Left lung (tissue), 4 donors: ENCODE measurements at regions not wholly inside any gene's neighbourhood (a gene's known extent, or its start where the extent isn't known, plus 50 kb on each side); places are given as distances from the start of the nearest gene placed in this dataset.

Experiments
- ATAC-seq: fragments of 200-7000 bp; cut with Tn5 transposase; one replicate; pipeline ENCODE4 v1.9.1; 2020; ENCODE audit warnings: moderate library complexity
- DNase-seq, 4 donors: peaks; one replicate each; pipeline ENCODE4 v3.0.0-alpha.2; 2013 to 2020
- H3K27ac ChIP-seq, 2 donors: fragments of 200-600 bp; sonication (generic) in 1 of 2; one replicate each; pipeline versions ENCODE4 v1.5.0 to v1.8.0; 2020 to 2021
- H3K27me3 ChIP-seq, 2 donors: fragments of 200-600 bp; sonication (generic) in 1 of 2; one replicate each; pipeline versions ENCODE4 v1.5.0 to v1.8.0; 2020 to 2021
- H3K36me3 ChIP-seq, 2 donors: fragments of 200-600 bp; sonication (generic) in 1 of 2; one replicate each; pipeline versions ENCODE4 v1.5.0 to v1.8.0; 2020 to 2021
- H3K4me1 ChIP-seq, 2 donors: fragments of 200-600 bp; one replicate each; pipeline ENCODE4 v1.8.0; 2021
- H3K4me3 ChIP-seq, 2 donors: fragments of 200-600 bp; sonication (generic) in 1 of 2; one replicate each; pipeline versions ENCODE4 v1.5.0 to v1.8.0; 2020 to 2021; ENCODE audit warnings: mild to moderate bottlenecking in 1 of 2
- H3K9me3 ChIP-seq, 2 donors: fragments of 200-600 bp; sonication (generic) in 1 of 2; one replicate each; pipeline versions ENCODE4 v1.5.0 to v1.8.0; 2020 to 2021
- CTCF ChIP-seq, 2 donors: fragments of 200-600 bp; sonication (generic) in 1 of 2; IDR thresholded peaks; one replicate each; pipeline versions ENCODE4 v1.5.0 to v1.8.0; 2021; ENCODE audit warnings: antibody characterized with exemption in 2 of 2
- intact Hi-C, 2 donors: fragments of 100-400 bp; cut with DNase I; formaldehyde crosslinking; loops; one replicate each; pipeline versions ENCODE4 v1.11.2 to v1.14.2; 2022
- donor health status: DM: no; HTN: yes; CAD: no.
- donor health status: DM: no; HTN: no; CAD: no.

- Histone ChIP-seq H3K27me3 (no peaks in the 10 kb centered on the region), H3K4me1 (no peaks in the 10 kb centered on the region), H3K9me3 (no peaks in the 10 kb centered on the region), H3K4me3 (no peak overlapping the region), H3K27ac (no peak overlapping the region), H3K36me3 (no peaks in the 10 kb centered on the region)
- no peak for DNase-seq
- intact Hi-C loops, result no loop called here
- TF ChIP-seq CTCF (IDR thresholded peaks at IDR 0.05), result no peak
- ATAC-seq, result no peak
Measured at GRCh38 chr15:47409600-47409999, 307.7 kb upstream of the SEMA6D start.

- no peak for ATAC-seq
- H3K27ac ChIP-seq, result no peak overlapping the region
- no peak overlapping the region for H3K4me3 ChIP-seq
- TF ChIP-seq CTCF (IDR thresholded peaks at IDR 0.05), result no peak
- H3K9me3 ChIP-seq, result no peaks in the 10 kb centered on the region
- no peaks in the 10 kb centered on the region for H3K27me3 ChIP-seq
- no peaks in the 10 kb centered on the region for H3K4me1 ChIP-seq
- H3K36me3 ChIP-seq, result no peaks in the 10 kb centered on the region
- DNase-seq, result no peak
- intact Hi-C loops, result no loop called here
Measured at GRCh38 chr15:47410247-47410646, 307.1 kb upstream of the SEMA6D start.

- no peak overlapping the region for H3K4me3 ChIP-seq
- no peaks in the 10 kb centered on the region for H3K4me1 ChIP-seq
- H3K27ac ChIP-seq, result no peak overlapping the region
- intact Hi-C loops, result no loop called here
- no peaks in the 10 kb centered on the region for H3K36me3 ChIP-seq
- TF ChIP-seq CTCF (IDR thresholded peaks at IDR 0.05), result no peak
- no peaks in the 10 kb centered on the region for H3K27me3 ChIP-seq
- ATAC-seq (no peak), DNase-seq (no peak)
- H3K9me3 ChIP-seq, result no peaks in the 10 kb centered on the region
Measured at GRCh38 chr15:47411733-47412132, 305.6 kb upstream of the SEMA6D start.

GRCh38 chr15:47412136-47412535 is 305.2 kb upstream of the SEMA6D start:
- DNase-seq (no peak), ATAC-seq (no peak)

GRCh38 chr15:47412802-47413201 is 304.5 kb upstream of the SEMA6D start:
- no peak overlapping the region for H3K27ac ChIP-seq
- H3K9me3 ChIP-seq, result no peaks in the 10 kb centered on the region
- no peaks in the 10 kb centered on the region for H3K27me3 ChIP-seq
- DNase-seq (no peak), ATAC-seq (no peak)
- TF ChIP-seq CTCF (IDR thresholded peaks at IDR 0.05), result no peak
- no peaks in the 10 kb centered on the region for H3K4me1 ChIP-seq
- H3K4me3 ChIP-seq, result no peak overlapping the region
- no peaks in the 10 kb centered on the region for H3K36me3 ChIP-seq
- intact Hi-C loops, result no loop called here

More at GRCh38 chr15:47412136-47412535, 305.2 kb upstream of the SEMA6D start:
- TF ChIP-seq CTCF (IDR thresholded peaks at IDR 0.05), result no peak
- Histone ChIP-seq H3K4me1 (no peaks in the 10 kb centered on the region), H3K27ac (no peak overlapping the region), H3K36me3 (no peaks in the 10 kb centered on the region), H3K9me3 (no peaks in the 10 kb centered on the region), H3K27me3 (no peaks in the 10 kb centered on the region), H3K4me3 (no peak overlapping the region)
- intact Hi-C loops, result no loop called here
